ENCODE measurements at regions not wholly inside any gene's neighbourhood (a gene's known extent, or its start where the extent isn't known, plus 50 kb on each side); places are given as distances from the start of the nearest gene placed in this dataset.

- no peak for TF ChIP-seq EZH2phosphoT487 (IDR thresholded peaks at IDR 0.05; ENCODE audit: unreplicated experiment)
- no peak for TF ChIP-seq CTCF (conservative IDR thresholded peaks at IDR 0.05; ENCODE audit: low read depth in 2 of 2)
- TF ChIP-seq ZNF114 (CRISPR knock-in tag; IDR thresholded peaks at IDR 0.05): no peak
- no peak for TF ChIP-seq POLR2AphosphoS5 (IDR thresholded peaks at IDR 0.05; ENCODE audit: low read depth)
- TF ChIP-seq REST (IDR thresholded peaks at IDR 0.05; ENCODE audit: unreplicated experiment): no peak
- TF ChIP-seq EZH2 (IDR thresholded peaks at IDR 0.05; ENCODE audit: low read depth, unreplicated experiment): no peak
- TF ChIP-seq STAT1 (IDR thresholded peaks at IDR 0.05; ENCODE audit: unreplicated experiment): no peak
- no peak for TF ChIP-seq ZNF331 (CRISPR knock-in tag; IDR thresholded peaks at IDR 0.05; ENCODE audit: low read depth)
- no peak for TF ChIP-seq CREB1 (CRISPR knock-in tag; IDR thresholded peaks at IDR 0.05; ENCODE audit: low read depth)
- no peak for TF ChIP-seq JUNB (IDR thresholded peaks at IDR 0.05; ENCODE audit: unreplicated experiment)
Measured at GRCh38 chr5:14071433-14071832, 71.7 kb upstream of the TRIO start.
